HG03039 (cell line): ENCODE measurements at regions not wholly inside any gene's neighbourhood (a gene's known extent, or its start where the extent isn't known, plus 50 kb on each side); places are given as distances from the start of the nearest gene placed in this dataset.
"Not testable (repeated sequence)": the region's sequence is repeated elsewhere in the genome, so short reads cannot be mapped to it uniquely, and the experiment has no call there.

Experiments
- ATAC-seq: cut with Tn5 transposase; IDR thresholded peaks from one replicate; pipeline ENCODE4 v1.9.1; 2021; ENCODE audit warnings: mild to moderate bottlenecking, moderate library complexity; ENCODE audit not compliant: unreplicated experiment

DNA sequence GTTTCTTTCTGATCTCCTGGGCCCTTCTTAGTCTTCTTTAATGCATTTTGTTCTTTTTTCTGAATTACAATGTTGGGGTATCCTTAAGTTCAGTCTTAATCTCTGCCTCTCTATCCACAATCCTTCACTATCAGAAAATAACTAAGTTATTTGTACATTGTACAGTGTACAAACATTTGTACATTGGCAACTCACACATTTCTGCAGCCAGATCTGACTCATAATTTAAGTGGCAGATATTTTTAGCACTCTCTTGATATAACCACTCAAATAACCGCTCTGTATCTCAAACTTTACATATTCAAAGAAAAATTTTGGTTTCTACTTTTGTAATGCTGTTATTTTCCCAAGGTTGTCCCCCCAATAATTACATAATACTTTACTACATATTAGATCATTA is 691.1 kb upstream of the SPRY2 start:
- ATAC-seq, result no peak

DNA sequence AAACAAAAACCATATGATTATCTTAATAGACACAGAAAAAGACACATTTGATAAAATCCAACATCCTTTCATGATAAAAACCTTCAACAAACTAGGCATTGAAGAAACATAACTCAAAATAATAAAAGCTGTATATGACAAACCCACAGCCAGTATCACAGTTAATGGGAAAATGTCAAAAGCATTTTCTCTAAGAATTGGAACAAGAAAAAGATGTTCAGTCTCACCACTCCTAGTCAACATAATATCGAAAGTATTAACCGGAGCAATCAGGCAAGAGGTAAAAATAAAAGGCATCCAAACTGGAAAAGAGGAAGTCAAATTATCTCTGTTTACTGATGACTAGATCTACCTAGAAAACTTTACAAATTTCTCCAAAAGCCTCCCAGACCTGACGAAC is 684.2 kb upstream of the SPRY2 start:
- ATAC-seq, result no peak

DNA sequence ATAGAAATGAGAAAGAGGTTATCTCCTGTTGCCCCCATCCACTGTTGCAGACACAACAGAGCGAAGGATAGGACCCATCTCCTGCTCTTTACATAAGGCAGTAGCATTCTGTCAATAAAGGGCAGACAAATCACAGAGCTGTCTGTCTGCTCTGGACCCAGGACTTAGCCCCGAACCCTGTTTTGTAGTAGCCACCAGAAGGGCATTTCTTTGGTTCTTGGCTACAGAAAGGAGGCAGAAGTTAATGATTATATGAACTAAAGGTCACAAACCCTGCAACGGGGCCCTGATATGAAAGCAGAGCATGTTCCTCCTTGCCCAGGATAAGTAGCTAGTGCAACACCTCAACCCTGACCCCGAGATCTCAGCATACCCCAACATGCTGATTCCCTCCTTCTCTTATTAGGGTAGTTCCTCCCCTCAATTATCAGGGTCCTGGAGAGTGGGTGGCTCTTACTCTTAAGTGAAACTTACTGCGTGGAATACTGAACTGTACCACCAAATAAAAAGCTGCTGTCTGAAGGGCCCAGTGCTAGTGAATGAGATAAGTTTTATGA is 680.4 kb upstream of the SPRY2 start:
- ATAC-seq, result no peak

DNA sequence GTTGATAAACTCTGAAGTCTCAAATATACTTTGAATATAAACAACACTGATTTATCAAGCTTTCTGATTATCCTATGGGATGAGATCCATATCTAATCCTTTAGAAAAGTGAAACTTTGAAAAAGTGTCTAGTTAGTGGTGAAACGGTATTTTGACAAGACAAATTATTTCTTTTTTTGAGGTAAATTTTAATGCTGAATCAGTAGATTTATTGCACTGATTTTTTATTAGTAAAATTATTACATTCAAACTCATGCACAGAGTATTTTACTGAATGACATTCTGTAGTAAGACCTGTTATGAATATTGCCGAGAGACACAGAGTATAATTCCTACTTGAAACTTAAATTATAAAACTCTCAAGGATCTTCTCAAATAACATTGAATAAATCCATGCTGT is 679.1 kb upstream of the SPRY2 start:
- ATAC-seq, result no peak

DNA sequence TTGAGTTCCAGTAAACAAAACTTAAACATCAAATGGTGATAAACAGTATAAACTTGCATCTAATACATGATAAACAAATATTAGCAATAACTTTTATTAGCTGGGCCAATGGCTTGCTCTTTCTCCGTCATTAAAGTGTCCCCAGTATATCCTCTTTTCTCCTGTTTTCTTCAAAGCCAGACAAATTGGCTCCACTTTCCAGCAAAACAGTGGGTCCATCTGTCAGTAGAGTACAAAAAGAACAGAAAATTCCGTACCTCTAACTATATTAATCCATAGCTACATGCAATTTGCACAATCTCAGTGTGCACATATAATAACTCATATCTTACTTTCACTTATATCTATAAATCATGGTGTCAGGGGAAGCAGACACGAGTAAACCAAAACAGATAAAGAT is 678.0 kb upstream of the SPRY2 start:
- no peak for ATAC-seq

DNA sequence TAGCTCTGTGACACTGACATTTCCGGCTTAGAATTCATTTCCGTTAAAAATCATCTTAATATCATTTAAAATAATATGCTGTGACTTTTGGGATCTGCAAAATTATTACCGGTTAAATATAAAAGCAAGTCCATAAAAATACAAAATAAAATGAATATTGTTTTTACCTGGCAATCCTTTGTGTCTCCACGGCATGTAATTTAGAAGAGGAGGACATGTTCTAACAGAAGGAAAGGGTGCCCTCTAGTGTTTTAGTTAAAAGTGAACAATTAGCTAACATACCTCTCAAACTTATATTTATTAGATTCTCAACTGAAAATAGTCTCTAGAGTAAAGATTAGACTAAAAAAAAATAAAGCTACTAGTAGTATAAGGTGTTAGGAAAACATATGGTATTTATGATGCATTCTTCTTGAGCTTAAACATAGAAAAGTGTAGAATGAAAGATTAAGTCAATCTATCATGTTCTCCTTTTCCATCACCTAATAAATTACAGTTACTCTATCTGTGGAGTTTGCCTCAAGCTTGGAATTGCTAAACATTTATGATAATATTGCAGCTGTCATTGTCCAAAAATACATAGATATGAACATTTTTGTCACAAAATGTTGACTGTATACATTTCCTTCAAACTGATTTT is 676.7 kb upstream of the SPRY2 start:
- no peak for ATAC-seq

DNA sequence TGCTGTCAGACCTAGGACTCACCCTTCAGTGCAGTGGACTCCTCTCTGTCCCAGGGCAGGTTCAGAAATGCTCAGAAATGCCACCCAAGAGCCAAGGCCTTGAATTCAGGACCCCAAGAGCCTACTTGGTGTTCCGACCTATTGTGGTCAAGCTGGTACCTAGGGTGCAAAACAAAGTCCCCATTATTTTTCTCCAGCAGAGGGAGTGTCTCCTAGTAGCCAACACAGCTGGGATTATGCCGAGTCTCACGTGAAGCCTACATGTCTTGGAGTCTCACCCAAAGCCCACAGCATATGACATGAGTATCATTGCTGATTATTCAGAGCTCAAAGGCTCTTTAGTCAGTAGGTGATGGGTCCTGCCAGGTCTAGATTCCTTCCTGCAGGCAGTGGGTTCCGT is 671.1 kb upstream of the SPRY2 start:
- no peak for ATAC-seq

DNA sequence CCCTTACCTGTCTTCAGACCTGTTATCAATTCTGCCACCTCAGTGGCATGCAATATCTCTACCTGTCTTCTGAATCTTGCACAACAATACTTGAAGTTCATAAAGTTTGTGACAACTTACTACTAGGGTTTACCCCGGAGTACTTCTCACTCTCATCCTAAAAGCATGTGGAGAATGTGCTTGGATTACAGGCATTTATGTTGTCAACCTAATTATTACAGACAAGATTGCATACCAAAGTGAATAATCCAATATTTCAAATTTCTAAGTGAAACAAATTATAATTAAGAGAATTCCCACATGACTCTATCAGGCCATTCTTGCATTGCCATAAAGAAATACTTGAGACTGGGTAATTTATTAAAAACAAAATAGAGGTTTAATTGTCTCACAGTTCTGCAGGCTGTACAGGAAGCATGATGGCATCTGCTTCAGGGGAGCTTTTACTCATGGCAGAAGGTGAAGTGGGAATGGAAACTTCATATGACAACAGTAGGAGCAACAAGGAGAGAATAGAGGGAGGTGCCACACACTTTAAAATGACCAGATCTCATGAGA is 661.0 kb upstream of the SPRY2 start:
- ATAC-seq, result no peak

DNA sequence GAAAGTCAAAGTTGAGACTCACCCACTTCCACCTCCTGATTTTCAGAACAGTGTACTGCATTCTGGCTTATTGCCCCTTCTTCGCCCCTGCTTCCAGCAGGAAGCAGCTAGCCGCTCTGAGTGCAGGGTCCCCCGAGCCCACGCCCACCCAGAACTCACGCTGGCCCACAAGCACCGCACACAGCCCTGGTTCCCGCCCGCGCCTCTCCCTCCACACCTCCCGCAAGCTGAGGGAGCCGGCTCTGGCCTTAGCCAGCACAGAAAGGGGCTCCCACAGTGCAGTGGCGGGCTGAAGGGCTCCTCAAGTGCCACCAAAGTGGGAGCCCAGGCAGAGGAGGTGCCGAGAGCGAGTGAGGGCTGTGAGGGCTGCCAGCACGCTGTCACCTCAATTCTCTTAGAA is 657.7 kb upstream of the SPRY2 start:
- not testable (repeated sequence) for ATAC-seq

DNA sequence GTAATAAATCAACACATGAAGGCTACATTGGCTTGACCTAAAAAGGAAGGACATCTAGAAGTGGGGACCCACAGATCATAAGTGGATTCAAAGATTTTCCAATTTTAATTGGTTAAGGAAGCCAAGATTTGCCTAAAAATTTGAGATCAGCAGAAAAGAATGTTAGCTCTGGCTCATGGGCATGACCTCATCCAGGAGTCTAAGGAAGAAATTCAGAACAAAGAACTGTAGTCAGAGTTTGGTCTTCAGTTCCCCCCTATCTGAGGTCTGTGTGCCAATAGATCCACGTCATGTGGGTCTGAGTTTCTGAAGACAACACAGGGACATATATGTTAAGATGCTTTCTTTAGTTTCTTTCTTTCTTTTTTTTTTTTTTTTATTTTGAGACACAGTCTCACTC is 648.8 kb upstream of the SPRY2 start:
- no peak for ATAC-seq

DNA sequence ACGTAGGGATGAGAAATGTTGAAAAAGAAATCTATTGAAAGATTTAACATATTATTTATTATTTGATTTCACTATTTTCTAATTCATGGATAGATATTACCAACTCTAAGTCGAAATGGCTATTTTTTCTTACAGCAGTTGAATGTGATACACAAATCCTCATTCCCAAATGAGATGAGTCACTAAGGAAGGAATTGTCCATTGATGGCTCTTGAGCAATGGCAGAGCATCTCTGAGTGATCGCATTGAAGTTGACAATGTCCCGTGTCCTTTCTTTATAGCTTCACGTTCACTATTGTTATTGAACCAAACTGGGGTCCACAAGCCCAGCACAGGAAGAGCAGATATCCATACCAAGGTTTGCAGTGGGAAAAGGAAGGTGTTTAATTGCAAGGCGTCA is 648.3 kb upstream of the SPRY2 start:
- ATAC-seq, result no peak

DNA sequence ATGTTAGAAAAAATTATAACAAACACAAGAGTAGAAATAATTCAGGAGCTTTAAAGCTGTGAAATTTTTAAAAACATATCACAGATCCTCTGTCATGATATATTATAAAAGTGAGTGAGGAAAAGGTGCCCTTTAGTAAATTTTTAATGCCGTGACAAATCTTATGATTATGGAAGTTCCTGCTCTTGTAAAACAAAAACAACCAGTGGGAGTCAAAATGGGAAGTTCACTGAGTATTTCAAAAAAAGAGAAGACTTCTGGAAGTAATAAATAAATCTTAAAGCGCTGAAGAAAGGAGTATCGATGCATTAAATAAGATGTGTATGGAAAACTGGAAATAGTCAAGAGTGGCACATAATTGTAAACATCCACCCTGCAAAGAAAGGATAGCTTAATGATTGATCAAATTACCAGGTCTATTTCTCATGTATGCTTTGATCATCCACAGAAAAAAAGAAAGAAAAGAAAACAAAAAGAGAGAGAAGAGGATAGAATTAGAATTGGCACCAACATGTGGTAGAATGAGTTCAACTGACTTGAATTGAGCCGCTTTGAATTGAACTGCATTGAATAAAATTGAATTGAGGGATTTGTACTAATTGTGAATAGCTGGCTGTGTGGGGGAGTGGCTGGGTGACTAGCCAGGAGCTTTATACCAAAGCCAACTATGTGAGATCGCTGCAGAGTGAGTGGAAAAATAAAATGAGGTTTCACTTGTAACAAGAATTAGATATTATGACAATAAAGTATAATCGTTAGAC is 647.6 kb upstream of the SPRY2 start:
- ATAC-seq, result no peak

DNA sequence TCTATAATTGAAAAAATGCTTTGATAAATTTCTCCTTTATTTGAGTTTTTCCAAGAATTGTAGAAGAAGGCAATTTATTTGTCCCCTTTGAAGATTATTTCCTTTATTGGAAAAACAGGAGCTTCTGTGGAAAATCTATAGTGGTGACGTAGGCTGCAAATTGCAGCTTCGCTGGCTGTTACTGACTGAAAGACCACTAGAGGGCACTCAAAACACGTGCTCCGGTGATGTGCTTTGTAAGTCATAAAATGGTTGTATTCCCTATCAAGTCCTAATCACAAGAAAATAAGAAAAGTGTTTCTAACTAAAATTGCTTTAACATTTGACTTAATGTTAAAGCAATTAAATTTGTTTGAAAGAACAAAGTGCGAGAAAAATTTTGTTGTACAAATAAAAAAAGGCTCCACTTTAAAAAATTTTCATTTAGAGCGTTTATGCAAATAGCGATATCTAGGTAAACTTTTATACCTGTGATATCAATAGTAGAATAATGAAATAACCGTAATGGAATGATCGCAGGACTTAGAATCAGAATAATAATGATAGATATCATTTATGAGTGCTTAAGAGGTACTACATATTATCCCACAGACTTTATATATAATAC is 638.2 kb upstream of the SPRY2 start:
- peak; percentile 94 for ATAC-seq

DNA sequence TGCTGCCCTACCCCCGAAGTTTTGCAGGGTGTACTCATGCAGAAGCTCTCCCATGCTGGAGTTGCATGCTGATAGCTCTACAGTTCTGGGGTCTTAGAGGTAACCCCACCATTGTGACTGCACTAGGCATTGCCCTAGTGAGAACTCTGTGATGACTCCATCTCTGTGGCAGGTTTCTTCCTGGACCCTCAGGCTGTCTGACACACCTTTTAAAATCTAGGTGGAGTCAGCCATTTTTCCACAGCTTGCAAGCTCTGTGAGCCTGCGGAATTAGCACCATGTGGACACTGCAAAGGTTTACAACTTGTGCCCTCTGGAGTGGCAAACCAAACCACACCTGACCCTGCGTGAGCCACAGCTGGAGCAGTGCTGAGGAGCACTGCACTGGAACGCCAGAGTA is 636.2 kb upstream of the SPRY2 start:
- no peak for ATAC-seq

DNA sequence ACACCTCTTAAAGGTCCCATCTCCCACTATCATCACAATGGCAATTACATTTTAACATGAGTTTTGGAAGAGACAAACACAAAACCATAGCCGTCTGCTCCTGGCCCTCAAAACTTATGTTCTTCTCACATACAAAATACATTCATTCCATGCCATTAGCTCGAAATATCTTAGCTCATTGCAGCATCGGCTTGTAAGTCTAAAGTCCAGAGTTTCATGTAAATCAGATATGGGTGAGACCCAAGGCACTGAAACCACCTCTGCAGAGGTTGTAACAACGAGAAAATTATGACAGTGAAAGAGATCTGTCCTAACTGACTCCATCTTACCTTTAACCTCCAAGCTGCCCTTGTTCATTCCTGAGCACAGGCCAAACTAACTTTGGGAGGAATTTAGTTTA is 635.0 kb upstream of the SPRY2 start:
- no peak for ATAC-seq

DNA sequence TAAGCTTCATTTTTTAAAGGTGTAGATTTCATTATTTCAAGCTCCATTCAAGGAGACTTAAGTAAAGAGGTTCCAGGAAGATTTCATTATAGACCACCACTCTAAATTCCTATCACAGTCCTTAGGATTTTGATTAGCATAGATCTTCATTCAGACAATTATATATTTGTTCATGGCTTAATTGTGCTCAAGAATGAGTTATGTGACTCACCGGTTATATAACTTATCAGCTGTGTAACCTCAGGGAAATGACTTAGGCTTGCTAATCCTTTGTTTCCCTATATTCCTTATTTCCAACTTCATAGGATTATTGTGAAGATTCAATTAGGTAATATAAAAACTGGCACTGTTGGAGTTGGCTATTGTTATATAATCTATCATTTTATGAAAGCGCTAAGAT is 632.8 kb upstream of the SPRY2 start:
- no peak for ATAC-seq

DNA sequence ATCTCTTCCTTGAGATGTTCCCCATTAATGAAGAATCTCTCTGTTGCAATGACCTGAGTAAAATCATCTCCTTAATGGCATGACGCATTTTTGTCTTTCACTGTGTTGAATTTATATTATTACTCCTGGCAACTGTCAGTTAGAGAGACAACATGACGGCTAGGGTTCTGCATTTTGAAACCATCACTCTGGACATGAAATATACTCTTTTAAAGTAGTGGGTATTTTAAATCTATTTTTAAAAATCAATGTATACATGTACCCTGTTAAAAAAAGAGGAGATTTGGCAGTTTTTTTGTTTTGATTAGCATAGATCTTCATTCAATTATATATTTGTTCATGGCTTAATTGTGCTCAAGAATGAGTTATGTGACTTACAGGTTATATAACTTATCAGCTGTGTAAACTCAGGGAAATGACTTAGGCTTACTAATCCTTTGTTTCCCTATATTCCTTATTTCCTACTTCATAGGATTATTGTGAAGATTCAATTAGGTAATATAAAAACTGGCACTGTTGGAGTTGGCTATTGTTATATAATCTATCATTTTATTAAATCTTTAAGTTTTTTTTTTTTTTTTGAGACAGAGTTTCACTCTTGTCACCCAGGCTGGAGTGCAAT is 632.0 kb upstream of the SPRY2 start:
- ATAC-seq, result no peak

DNA sequence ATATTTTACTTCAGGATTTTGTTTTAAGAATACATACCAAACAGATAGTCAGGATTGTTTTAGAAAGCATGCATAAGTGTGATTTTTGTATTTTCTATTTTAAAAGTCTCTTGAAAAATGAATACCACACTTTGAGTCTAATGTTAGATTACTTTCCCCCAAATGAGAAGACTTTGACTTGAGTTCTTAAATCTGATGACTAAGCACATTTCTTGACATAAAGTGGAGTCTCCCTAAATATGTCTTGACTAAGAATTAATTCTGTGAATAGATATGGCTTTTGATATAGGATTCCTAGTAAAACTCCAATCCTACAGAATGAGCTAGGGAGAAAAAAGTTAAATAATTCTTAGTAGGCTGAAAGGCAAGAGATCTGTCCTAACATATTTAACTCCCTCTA is 624.2 kb upstream of the SPRY2 start:
- ATAC-seq, result no peak

DNA sequence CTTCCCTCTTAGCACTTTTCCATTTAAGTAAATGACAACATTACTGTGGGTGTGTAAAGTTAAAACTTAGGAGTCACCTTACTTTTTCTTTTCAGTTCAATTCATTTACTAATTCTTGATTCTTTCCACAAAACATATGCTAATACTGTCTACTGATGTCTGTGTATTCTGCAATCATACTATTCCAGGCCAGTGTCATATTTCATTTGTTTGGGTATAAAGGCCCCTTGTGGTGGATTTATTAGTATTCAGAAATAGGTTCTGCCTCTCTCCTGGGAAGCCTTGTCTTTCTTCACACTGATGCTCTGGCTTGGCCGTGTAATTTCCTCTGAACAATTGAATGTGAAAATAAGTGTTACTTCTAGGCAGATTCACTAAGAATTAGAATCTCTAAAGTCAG is 621.9 kb upstream of the SPRY2 start:
- no peak for ATAC-seq

DNA sequence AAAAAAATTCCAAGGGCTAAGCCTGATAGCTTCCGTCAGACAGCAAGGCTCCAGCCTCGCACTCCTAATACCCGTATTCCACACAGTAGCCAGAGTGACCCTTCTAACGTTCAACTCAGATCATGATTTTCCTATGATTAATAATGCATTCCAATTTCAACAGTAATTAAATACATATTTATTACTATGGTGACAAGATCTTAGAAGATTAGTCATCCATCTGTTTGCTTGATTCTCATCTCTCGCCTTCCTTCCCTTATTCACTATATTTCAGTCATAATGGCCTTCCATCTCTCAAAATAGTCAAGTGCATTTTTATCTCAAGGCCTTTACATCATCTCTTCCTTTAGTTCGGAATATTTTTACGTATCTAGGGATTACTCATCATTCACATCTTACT is 621.2 kb upstream of the SPRY2 start:
- ATAC-seq, result no peak

DNA sequence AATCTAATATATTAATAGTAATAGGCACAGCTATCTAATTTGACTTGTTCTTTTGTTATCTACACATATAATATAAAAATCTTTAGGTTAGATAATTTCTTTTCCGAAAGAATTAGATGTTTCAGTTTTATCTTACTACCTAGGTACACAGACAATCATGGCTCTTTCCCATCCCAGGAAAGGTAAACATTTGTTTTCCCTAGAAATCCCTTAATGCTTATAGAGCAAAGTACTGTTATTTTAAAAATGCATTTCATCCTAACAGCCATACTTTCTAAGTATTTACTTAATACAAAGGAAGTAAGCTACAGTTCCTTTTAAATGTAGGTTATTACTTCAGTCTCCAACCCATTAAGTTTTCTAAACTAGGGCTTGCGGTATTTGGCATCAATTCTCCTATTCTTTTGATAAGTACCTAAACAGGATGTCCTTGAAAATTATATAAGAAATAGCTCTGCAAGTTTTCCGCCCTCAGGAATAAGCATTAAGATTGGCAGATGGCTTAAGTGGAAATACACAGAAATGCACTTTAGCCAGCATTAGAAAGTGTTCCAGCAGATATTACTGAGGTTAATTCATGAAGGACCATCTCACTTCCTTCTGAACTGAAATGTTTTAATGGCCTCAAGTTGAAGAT is 616.2 kb upstream of the SPRY2 start:
- ATAC-seq, result no peak
